Parathyroid adenoma (tissue), 2 donors: ENCODE measurements at regions not wholly inside any gene's neighbourhood (a gene's known extent, or its start where the extent isn't known, plus 50 kb on each side); places are given as distances from the start of the nearest gene placed in this dataset.

Experiments used
- H2AFZ ChIP-seq: fragments of 300-600 bp; sonication (generic); one replicate; pipeline ENCODE4 v1.7.0; 2017; ENCODE audit warnings: antibody characterized with exemption, mild to moderate bottlenecking
- H3K27ac ChIP-seq: fragments of 300-600 bp; sonication (generic); one replicate; pipeline ENCODE4 v1.7.0; 2017
- H3K27me3 ChIP-seq: fragments of 300-600 bp; sonication (generic); one replicate; pipeline ENCODE4 v1.7.0; 2017; ENCODE audit warnings: low read length; ENCODE audit not compliant: control insufficient read depth, insufficient read depth
- H3K36me3 ChIP-seq: fragments of 300-600 bp; sonication (generic); one replicate; pipeline ENCODE4 v1.7.0; 2017; ENCODE audit warnings: low read length; ENCODE audit not compliant: control insufficient read depth, insufficient read depth
- H3K4me1 ChIP-seq: fragments of 300-600 bp; sonication (generic); one replicate; pipeline ENCODE4 v1.7.0; 2017; ENCODE audit warnings: control low read depth
- H3K4me2 ChIP-seq: fragments of 300-600 bp; sonication (generic); one replicate; pipeline ENCODE4 v1.7.0; 2017; ENCODE audit warnings: low read length
- H3K4me3 ChIP-seq: fragments of 300-600 bp; sonication (generic); one replicate; pipeline ENCODE4 v1.7.0; 2017; ENCODE audit warnings: low read depth, low read length
- H3K79me2 ChIP-seq: fragments of 300-600 bp; sonication (generic); one replicate; pipeline ENCODE4 v1.7.0; 2017; ENCODE audit warnings: control low read depth
- H3K9ac ChIP-seq: fragments of 300-600 bp; sonication (generic); one replicate; pipeline ENCODE4 v1.7.0; 2017; ENCODE audit warnings: mild to moderate bottlenecking
- H3K9me3 ChIP-seq: fragments of 300-600 bp; sonication (generic); one replicate; pipeline ENCODE4 v1.7.0; 2017; ENCODE audit warnings: low read length; ENCODE audit not compliant: control insufficient read depth
- TF ChIP-seq, protein P1 (sequence below): fragments of 300-600 bp; sonication (generic); IDR thresholded peaks from one replicate; pipeline ENCODE4 v1.7.0; 2017; ENCODE audit warnings: antibody characterized with exemption, mild to moderate bottlenecking
- donor health status: primary hyperparathyroidism.

DNA sequence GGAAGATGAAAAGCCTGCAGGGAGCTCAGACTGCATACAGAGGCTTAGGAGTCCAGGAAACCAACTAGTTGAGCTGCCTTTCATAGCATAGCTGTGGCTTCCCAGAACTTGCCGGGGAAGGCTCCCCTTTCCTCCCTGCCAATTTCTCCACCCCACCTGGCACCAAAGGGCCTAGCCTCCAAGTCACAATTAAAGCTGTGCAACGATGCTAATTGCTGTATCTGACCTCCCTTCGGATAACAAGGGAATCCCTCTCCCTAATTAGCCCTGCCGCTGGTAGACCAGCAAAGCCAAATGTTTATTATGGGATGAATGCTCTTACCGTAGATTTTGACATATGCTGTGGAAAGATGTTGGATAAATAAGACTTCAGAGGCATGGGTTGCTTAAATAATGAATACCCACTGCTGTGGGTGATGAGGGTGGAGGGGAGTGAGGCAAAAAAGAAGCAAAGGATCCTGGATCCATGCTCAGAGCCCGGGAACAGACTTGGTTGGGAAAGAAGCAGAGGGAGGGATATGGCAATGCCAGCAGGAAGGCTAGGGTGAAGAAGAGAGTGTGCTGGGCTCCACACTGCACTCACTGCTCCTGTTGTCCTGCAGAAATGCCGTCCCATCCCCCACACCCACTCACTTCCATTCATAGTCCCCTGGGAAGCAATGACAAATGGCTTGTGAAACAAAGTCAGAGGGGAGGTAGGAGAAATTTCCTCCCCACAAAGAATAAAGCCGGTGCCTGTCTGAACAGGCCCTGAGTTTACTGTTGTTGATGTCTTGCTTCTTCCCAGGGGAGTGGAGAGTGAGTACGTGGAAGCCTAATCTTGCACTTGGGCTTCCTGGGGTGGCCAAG is 608.1 kb upstream of the CADM1 start:
- H3K4me3 ChIP-seq = no peak overlapping the region
- H3K9me3 ChIP-seq = no peaks in the 10 kb centered on the region
- no peaks in the 10 kb centered on the region for H3K27me3 ChIP-seq
- H3K36me3 ChIP-seq = no peaks in the 10 kb centered on the region
- no peak overlapping the region for H3K27ac ChIP-seq
- H3K79me2 ChIP-seq = no peaks in the 10 kb centered on the region
- H3K9ac ChIP-seq = no peak overlapping the region
- TF ChIP-seq, protein P1, sequence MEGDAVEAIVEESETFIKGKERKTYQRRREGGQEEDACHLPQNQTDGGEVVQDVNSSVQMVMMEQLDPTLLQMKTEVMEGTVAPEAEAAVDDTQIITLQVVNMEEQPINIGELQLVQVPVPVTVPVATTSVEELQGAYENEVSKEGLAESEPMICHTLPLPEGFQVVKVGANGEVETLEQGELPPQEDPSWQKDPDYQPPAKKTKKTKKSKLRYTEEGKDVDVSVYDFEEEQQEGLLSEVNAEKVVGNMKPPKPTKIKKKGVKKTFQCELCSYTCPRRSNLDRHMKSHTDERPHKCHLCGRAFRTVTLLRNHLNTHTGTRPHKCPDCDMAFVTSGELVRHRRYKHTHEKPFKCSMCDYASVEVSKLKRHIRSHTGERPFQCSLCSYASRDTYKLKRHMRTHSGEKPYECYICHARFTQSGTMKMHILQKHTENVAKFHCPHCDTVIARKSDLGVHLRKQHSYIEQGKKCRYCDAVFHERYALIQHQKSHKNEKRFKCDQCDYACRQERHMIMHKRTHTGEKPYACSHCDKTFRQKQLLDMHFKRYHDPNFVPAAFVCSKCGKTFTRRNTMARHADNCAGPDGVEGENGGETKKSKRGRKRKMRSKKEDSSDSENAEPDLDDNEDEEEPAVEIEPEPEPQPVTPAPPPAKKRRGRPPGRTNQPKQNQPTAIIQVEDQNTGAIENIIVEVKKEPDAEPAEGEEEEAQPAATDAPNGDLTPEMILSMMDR = no peak
- H3K4me1 ChIP-seq = no peaks in the 10 kb centered on the region
- H3K4me2 ChIP-seq = no peak overlapping the region
- H2AFZ ChIP-seq = no peak overlapping the region

DNA sequence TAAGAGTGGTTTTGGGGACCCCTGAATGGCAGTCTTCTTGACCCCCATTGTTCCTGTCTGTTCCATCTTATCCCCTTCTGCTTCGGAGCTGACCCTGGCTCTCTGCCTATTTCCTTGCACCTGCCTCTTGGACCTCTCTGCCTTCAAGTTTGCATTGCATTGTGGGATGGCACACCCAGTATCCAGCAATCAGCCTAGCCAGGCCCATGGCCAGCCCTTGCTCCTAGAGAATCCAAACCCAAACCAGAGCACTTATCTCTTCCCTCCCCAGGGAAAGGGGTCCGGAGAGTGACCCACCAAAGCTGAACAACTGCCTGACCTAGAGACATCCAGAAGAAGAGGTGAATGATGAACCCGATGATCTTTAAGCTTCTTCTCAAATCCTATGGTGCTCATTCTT is 607.3 kb upstream of the CADM1 start:
- Histone ChIP-seq H3K4me2 (no peak overlapping the region), H2AFZ (no peak overlapping the region), H3K27me3 (no peaks in the 10 kb centered on the region), H3K27ac (no peak overlapping the region), H3K79me2 (no peaks in the 10 kb centered on the region), H3K36me3 (no peaks in the 10 kb centered on the region), H3K4me3 (no peak overlapping the region), H3K9ac (no peak overlapping the region), H3K9me3 (no peaks in the 10 kb centered on the region), H3K4me1 (no peaks in the 10 kb centered on the region)
- TF ChIP-seq, protein P1 = no peak

DNA sequence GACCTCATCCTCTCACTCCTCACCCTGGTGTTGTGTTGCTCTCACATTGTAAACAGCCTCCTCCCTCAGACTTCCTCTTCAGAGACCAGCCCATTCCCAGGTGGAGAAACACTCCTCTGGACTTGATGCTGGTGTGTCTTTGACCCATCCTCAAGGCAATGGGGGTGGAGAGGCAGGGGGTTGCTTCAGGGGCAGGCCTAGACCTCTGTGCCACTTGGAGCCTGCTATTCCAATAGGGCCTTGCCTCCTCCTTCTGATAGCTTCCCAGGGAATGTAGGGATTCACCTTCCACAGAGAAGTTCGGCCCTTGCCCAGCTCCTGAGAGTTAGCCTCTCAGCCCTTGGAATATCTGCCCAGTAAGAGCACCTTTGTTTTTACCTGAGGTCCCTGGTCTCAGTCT is 606.6 kb upstream of the CADM1 start:
- Histone ChIP-seq H3K79me2 (no peaks in the 10 kb centered on the region), H3K4me2 (no peak overlapping the region), H3K27me3 (no peaks in the 10 kb centered on the region), H3K36me3 (no peaks in the 10 kb centered on the region), H3K4me3 (no peak overlapping the region), H3K4me1 (no peaks in the 10 kb centered on the region), H2AFZ (no peak overlapping the region), H3K9me3 (no peaks in the 10 kb centered on the region), H3K27ac (no peak overlapping the region), H3K9ac (no peak overlapping the region)
- TF ChIP-seq, protein P1 = no peak

DNA sequence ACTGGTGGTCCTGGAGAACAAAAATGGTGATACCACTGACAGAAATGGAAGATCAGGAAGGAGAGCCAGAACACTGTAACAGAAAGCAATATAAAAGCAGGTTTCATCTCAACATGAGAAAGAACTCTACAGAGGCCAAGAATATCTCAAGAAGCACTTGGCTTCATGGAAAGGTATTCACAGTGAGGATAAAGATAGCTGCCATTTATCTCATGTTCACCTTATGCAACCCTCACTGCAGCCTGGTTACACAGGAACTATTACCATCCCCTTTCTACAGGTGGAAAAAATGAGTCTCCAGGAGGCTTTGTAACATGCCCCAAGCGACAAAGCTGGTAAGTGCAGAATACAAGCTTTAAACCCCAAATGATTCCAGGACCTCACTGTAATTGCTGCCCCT is 606.1 kb upstream of the CADM1 start:
- H3K36me3 ChIP-seq = no peaks in the 10 kb centered on the region
- H3K79me2 ChIP-seq = no peaks in the 10 kb centered on the region
- no peak overlapping the region for H3K27ac ChIP-seq
- TF ChIP-seq, protein P1 = no peak
- H3K4me2 ChIP-seq = no peak overlapping the region
- H3K9me3 ChIP-seq = no peaks in the 10 kb centered on the region
- H2AFZ ChIP-seq = no peak overlapping the region
- no peaks in the 10 kb centered on the region for H3K27me3 ChIP-seq
- no peak overlapping the region for H3K4me3 ChIP-seq
- H3K9ac ChIP-seq = no peak overlapping the region
- no peaks in the 10 kb centered on the region for H3K4me1 ChIP-seq

DNA sequence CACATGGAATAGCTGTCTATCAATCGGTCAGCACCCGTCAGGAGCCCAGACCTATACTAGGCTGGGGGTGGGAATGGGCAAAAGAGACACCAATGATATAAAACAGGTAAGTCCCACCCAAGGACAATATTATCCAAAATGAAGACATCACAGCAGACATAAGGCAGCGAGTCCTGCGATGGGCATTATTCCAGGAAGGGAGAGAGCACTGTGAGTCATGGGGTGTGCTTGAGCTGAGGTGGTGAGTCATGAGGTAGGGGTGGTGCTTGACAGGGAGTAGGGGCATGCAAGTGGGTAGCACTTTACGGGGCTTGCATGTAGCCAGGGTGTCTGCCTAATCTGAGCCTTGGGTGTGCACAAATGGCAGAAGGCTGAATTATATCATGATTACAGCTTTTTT is 605.0 kb upstream of the CADM1 start:
- Histone ChIP-seq H3K9me3 (no peaks in the 10 kb centered on the region), H3K4me3 (no peak overlapping the region), H3K4me2 (no peak overlapping the region), H2AFZ (no peak overlapping the region), H3K36me3 (no peaks in the 10 kb centered on the region), H3K9ac (no peak overlapping the region), H3K4me1 (no peaks in the 10 kb centered on the region), H3K27ac (no peak overlapping the region), H3K27me3 (no peaks in the 10 kb centered on the region), H3K79me2 (no peaks in the 10 kb centered on the region)
- TF ChIP-seq, protein P1 = no peak
